HL-60 (cell line): ENCODE measurements at regions not wholly inside any gene's neighbourhood (a gene's known extent, or its start where the extent isn't known, plus 50 kb on each side); places are given as distances from the start of the nearest gene placed in this dataset.

ENCODE experiments used
- POLR2AphosphoS5 ChIP-seq: IDR thresholded peaks from 2 replicates; pipeline ENCODE4 v1.6.1; 2012; ENCODE audit warnings: low read depth
- REST ChIP-seq: IDR thresholded peaks from 2 replicates; pipeline ENCODE4 v1.6.1; 2012; ENCODE audit warnings: low read depth; ENCODE audit not compliant: insufficient replicate concordance
- TF ChIP-seq, protein P1 (sequence below): IDR thresholded peaks from one replicate; pipeline ENCODE4 v1.5.1; 2011; ENCODE audit warnings: low read length, control low read depth, inconsistent platforms; ENCODE audit not compliant: insufficient read depth

DNA sequence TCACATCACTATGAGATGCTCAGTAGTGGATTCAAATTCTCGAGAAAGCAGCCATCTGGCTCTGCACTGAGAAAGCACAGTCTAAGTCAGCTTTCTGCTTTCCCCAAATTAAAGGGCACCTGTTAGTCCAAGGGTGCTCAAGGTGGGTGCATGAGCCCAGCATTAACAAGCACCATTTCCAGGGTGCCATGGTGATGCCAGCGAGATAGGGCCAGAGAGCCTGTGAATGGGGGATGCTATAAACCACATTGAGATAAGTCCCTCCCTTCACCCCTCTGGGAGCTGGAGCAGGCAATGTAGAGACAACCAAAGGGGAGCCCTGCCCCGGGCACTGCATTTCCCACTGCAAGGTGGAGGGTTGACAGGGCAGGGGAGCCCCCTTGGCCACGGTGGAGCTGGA is 568.2 kb downstream of the AJAP1 start:
- TF ChIP-seq, protein P1, sequence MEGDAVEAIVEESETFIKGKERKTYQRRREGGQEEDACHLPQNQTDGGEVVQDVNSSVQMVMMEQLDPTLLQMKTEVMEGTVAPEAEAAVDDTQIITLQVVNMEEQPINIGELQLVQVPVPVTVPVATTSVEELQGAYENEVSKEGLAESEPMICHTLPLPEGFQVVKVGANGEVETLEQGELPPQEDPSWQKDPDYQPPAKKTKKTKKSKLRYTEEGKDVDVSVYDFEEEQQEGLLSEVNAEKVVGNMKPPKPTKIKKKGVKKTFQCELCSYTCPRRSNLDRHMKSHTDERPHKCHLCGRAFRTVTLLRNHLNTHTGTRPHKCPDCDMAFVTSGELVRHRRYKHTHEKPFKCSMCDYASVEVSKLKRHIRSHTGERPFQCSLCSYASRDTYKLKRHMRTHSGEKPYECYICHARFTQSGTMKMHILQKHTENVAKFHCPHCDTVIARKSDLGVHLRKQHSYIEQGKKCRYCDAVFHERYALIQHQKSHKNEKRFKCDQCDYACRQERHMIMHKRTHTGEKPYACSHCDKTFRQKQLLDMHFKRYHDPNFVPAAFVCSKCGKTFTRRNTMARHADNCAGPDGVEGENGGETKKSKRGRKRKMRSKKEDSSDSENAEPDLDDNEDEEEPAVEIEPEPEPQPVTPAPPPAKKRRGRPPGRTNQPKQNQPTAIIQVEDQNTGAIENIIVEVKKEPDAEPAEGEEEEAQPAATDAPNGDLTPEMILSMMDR, result no peak
- TF ChIP-seq REST (no peak), POLR2AphosphoS5 (no peak)
